ENCODE measurements at regions not wholly inside any gene's neighbourhood (a gene's known extent, or its start where the extent isn't known, plus 50 kb on each side); places are given as distances from the start of the nearest gene placed in this dataset.

GRCh38 chr17:34110315-34110714 lies 144.8 kb upstream of the CCL2 start:
- no peak for FAIRE-seq

- no peak for FAIRE-seq
These were observed 142.0 kb upstream of the CCL2 start for GRCh38 chr17:34113089-34113488.

DNA sequence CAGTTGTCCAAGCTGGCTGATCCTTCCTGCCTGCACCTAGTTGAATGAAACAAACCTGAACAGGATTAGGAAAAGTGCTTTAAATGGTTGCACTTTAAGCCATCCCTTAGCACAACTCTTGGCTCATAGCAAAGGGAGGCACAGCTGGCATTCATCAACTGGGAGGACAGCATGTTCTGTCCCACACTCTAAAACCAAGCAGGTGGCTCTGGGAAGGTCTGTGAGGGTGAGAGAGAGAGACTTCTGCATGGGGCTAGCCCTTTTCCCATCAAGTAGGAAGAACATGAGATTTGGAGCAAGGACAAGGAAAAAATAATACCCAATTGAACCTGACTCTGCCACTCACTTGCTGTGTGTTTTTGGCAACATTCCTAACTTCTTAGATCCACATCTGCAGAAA lies 140.9 kb upstream of the CCL2 start:
- FAIRE-seq, result no peak

DNA sequence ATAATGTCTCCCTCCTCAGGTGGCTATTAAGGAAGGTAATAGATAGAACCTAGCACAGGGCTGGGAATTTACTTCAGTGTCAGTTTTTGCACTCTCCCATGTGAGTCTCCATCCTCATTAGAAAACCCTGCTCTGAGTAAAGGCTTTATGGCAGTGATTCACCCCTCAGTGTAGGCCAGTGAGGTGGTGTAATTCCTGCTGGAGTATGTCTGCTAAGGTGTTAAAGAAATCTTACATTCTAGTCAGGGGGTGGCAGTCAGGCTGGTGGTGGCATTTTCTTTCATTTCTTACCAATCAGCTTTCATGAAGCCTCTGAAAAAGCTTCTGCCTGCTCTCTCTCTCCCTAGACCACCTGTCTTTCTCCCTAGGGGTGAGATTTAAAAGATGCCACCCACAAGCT lies 138.8 kb upstream of the CCL2 start:
- no peak for FAIRE-seq

DNA sequence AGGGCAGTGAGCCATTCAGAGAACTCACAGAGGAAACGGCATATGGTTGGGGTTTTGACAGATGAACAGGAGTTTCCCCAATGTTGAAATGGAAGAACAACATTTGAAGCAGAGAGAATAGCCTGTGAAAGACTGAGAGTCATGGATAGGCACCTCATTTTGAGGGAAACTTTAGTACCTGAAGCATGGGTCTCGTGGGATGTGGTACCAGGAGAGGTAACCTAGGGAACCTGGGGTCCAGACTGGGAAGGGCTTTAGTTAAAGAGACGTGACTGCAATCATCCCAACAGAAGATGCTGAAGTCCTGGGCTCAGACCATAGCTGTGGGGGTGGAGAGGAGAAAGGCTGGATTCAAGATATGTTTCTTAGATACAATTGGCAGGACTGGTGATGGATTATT lies 137.8 kb upstream of the CCL2 start:
- FAIRE-seq, result no peak

DNA sequence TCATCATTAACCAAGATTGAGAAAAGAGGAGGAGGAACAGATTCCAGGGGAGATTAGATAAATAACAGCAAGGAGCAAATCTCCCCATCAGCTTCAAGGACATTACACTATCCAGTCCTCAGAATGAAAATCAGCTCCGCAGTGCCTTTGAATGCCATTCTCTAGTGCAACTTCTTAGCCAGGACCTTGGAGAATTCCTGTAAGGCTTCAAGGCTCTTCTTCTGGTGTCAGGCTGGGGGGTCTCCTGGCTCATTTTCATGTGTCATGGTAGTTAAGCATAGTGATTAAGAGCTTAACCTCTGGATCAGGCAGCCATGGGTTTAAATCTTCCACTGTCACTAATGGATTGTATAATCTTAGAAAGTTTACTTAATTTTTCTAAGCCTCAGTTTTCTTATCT lies 137.3 kb upstream of the CCL2 start:
- FAIRE-seq, result no peak

DNA sequence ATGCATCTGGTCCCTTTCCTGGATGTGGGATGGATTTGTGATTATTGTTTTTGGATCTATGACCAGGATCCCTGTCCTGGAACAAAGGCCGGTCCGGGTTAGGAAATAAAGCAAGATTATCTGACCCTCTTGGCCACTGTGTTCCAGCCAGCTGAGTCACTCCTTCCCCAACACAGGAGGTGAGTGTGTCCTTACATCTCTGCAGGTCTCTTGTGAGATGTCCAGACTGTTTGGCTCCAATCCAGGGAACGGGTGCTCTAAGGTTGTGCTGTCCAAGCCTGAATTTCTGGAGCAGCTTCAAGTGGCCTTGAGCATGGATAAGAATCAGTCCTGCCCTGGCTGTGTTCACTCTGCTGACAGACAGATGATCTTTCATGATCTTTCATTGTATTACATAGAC lies 136.5 kb upstream of the CCL2 start:
- no peak for FAIRE-seq

- no peak for FAIRE-seq
These were observed 133.8 kb upstream of the CCL2 start for GRCh38 chr17:34121311-34121710.

DNA sequence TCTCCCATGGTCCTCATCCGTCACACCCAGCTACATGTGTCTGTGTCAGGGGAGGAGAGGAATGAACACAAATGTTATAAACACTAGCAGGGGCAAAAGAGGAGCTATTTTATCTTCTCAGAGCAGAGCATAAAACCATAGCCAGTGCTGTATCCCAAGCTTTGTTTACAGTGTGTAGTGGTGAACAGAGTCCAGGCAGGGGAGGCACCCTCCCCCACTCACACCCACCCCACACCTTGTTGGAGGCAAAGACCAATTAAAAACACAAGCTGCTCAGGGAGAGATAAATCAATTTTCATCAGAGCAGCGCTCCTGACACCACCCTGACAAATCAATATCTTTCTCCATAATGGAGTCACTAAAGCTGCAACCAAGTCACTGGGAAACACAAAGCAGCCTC lies 132.6 kb upstream of the CCL2 start:
- FAIRE-seq, result no peak

DNA sequence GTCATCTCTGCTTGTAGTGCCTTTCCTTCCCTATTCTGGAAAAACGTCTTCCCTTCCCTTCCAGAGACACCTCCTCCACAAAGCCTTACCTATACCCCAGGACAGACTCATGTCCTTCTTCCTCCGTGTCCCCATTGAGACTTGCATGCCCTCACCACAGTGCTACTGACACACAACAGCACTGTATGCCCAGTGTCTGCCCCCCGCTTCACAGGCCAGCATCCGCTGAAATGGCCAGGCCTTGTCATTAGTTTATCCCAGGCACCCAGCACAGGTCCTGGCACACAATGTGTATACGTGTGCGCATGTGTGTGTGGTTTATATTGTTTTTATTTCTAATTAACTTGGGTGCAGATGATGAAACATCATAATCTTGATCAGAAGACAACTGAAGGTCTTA lies 130.1 kb upstream of the CCL2 start:
- no peak for FAIRE-seq

DNA sequence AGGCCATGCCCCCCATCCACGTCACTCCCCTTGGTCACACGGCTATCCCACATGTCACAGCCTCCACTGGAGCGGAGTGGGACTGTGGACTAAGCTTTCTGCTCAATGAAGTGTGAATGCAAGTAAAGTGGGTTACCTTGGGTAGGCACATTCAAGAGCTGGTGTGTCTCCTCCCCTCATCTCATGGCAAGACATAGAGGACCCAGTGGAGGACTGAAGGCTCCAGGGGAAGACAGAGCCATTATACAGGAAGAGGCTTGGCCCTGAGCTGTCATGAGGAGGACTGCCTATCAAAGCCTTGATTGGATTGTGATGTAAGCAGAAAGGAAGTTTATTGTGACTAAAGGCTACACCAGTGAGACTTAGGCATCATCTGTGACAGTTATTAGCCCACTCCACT lies 129.2 kb upstream of the CCL2 start:
- no peak for FAIRE-seq

- FAIRE-seq, result no peak
These were observed 128.6 kb upstream of the CCL2 start for GRCh38 chr17:34126496-34126895.

- FAIRE-seq, result no peak
These were observed 128.1 kb upstream of the CCL2 start for GRCh38 chr17:34126965-34127364.

DNA sequence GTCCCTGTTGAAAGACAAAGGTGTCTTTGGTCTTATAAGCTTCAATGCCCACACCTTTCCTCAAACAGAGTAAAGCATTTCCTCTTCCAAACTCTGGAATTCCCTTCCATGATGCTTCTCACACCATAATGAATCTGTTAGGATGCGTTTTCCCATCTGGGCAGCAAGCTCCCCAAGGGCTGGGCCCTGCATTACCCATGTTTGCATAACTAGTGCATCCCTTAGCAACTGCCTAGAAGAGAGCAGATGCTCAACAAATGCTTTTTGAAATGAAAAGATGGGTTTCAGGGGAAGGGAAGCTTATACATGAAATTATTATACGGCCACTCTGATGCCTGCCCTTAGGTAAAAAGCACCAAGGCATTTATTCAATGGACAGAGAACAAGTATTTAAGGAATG lies 124.5 kb upstream of the CCL2 start:
- FAIRE-seq, result no peak

- FAIRE-seq, result no peak
These were observed 123.7 kb upstream of the CCL2 start for GRCh38 chr17:34131386-34131785.

DNA sequence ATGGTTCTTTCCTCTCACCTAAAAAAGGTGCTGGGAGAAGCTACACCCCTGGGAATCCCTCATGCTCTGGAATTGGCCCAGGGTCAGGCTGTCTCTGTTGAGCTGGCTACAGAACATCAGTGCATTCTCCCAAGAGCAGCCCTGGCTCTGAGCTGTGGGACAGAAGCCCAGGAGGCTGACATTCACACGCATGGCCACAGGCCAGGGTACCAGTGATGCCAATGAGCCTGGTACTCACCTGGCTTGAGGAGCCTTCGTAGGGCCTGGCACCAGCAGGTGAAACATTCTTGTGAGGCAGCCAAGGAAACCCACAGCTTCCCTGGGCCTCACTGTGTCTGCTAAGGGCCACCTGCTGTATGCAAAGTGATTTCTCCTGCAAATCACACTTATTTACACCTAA lies 121.7 kb upstream of the CCL2 start:
- no peak for FAIRE-seq

- FAIRE-seq, result no peak
These were observed 119.2 kb upstream of the CCL2 start for GRCh38 chr17:34135841-34136240.

- FAIRE-seq, result no peak
These were observed 115.1 kb upstream of the CCL2 start for GRCh38 chr17:34140006-34140405.

DNA sequence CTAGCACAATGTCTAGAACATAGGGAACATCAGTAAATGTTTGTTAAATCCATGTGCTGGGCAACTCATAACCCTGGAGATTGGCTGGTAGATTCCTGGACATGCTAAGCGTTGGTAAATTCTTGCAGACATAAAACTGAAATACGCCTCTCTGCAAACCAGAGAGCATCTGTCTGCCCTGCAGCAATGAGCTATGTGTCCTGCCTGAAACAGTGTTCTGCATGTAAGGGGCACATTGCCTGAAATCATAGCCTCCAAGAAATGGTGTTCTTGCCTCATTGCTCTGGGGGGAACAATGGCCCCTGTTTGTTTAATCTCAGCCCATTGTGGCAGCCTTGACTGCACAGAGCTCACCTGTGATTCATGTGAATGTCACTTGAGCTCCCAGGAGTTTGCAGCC lies 113.5 kb upstream of the CCL2 start:
- FAIRE-seq, result no peak

- no peak for FAIRE-seq
These were observed 111.7 kb upstream of the CCL2 start for GRCh38 chr17:34143430-34143829.

DNA sequence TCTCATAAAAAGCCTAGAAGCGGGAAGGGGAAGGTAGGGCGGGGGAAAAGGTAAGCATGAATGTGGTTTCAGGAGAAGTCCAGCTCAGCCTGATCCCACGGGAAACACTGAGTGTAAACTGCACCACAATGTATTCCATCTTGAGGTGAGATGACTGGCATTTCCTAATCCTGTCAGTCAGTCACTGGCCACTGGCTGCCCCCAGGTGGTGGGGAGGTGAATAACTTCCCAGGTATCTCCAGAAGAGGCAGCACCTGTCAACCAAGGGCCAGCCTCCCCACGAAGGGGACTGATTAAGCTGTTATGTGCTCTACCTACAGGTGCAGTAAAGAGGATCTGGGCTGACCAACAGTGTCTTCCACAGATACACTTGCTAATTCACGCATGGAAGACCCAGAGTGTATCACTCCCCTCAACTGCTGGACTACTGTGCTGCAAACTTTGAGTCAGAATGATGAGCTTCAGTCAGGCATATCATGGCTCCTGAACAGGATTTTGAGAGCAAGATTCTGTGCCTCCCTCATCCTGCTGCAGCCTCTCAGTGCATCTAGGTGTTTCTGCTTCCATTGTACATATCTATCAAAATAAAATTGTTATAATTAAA lies 108.5 kb upstream of the CCL2 start:
- FAIRE-seq, result no peak

- no peak for FAIRE-seq
These were observed 104.0 kb upstream of the CCL2 start for GRCh38 chr17:34151102-34151501.

GRCh38 chr17:34153991-34154390 lies 101.1 kb upstream of the CCL2 start:
- FAIRE-seq, result no peak

GRCh38 chr17:34154961-34155730 lies 99.9 kb upstream of the CCL2 start:
- FAIRE-seq, result no peak

DNA sequence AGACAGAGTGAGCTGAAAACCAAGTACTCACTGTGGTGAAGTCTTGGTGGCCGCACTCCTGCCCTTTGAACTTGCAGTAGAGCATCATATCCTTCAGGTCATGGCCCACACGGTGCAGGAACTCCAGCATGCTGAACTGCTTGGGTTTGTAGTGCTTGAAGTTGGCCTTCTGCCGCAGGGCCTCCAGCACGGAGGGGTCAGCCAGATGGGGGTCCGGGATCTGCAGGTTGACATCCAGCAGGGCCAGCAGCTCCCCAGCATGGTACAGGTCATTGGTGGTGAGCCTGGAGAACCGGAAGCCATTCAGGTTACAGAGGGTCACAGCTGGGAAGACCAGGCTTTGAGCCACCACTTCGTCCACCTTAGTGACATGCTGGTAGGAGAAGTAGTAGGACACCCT lies 99.1 kb upstream of the CCL2 start:
- no peak for FAIRE-seq
